GM21381 (cell line): ENCODE measurements at regions not wholly inside any gene's neighbourhood (a gene's known extent, or its start where the extent isn't known, plus 50 kb on each side); places are given as distances from the start of the nearest gene placed in this dataset.
"Not testable (repeated sequence)": the region's sequence is repeated elsewhere in the genome, so short reads cannot be mapped to it uniquely, and the experiment has no call there.

Experiments used
- ATAC-seq: cut with Tn5 transposase; IDR thresholded peaks from one replicate; pipeline ENCODE4 v1.9.1; 2021; ENCODE audit warnings: mild to moderate bottlenecking, moderate library complexity; ENCODE audit not compliant: unreplicated experiment

DNA sequence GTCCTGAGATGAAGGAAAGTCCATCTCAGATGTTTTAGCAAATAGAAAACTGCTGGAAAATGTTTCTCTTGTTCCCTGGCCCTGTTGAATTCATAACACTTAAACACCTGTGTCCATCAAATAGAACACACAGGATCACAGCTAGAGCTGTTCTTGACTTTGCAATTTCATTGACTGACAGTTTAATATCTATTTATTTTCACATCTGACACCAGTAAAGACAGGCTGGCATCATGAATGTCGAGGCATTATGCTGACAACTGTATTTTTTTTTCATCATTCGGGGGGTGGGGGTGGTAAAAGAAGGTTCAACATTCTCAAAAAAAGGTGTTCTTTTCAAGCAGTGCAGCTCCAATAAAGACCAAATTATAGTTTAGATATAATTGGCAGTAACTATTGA, 591.2 kb upstream of the PTBP2 start:
- ATAC-seq, result no peak

DNA sequence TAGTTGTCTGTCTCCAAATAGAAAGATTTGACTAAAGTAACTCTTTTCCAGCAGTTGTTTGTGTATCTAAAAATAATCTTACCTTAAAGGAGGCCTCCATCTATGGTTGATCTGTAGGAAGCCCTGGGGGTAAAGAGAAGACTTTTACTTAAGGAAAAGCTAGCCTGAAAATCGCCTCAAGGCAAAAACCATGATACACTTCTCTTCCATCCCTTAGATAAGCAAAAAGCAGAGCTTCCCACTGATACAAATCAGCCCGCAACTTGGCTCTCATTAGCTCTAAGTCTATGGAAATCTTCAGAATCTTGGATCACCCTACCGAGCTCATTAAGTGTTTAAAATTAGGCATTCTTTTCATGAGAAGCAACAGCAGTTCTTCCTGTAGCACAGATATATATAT, 576.9 kb upstream of the PTBP2 start:
- no peak for ATAC-seq

DNA sequence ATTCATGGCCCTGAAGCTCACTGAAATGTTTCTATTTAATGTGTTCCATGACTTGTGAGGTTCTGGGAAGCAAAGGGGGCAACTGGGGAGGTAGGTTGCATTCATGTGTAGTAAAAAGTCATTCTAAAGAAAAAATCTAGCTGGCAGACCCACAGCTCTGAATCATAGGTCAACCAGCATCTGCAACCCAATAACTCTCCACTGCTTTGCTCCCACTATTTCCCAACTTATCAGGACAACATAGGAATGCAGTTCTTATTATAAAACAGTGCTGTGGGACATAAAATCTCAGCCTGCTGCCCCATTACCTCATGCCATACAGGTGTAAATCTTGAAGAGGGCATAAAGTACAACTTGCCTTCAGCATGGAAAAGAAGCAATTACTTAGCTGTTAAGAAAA, 576.1 kb upstream of the PTBP2 start:
- ATAC-seq, result no peak

DNA sequence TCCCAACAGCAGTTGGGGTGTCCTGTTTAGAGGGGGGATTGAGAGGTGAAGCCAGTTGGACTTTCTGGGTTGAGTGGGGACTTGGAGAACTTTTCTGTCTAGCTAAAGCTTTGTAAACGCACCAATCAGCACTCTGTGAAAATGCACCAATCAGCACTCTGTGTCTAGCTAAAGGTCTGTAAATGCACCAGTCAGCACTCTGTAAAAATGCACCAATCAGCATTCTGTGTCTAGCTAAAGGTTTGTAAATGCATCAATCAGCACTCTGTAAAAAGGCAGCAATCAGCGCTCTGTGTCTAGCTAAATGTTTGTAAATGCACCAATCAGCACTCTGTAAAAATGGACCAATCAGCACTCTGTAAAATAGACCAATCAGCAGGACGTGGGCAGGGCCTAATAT, 568.6 kb upstream of the PTBP2 start:
- ATAC-seq, result not testable (repeated sequence)

DNA sequence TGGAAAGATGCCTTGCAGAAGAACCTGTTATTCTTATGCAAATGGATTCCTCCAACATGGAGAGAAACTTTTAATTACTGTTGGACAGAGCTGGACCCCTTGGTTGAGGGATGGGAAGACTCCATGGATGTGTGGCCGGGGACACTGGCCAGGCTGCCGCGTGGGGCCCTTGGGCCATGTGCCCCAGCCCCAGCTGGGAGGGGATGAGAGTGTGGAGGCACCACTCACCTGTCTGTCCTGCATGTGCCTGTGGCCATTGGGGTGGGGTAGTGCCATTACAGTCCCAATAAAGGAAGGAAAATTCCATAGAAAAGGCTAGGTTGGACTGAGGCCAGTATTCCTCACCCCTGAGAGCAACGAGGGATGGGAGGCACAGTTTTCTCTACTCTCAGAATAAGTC, 564.5 kb upstream of the PTBP2 start:
- no peak for ATAC-seq

DNA sequence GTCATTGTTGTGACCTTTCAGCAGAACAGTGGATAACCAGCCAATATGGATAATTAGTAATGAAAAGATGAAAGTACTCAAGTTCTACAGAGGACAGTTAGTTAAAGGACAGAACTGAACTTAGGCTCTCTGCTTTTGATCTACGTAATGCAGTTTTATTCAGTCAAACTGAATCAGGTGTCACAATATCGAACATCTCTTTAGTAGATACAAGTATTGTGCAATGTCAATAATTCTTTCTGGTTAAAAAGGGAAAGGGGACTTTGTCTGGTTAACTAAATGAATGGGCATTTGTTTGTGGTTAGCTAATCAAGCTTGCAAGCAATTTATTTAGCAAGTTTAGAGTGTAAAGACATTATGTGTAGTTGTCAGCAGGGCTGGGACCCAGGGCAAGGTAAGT, 562.2 kb upstream of the PTBP2 start:
- no peak for ATAC-seq

DNA sequence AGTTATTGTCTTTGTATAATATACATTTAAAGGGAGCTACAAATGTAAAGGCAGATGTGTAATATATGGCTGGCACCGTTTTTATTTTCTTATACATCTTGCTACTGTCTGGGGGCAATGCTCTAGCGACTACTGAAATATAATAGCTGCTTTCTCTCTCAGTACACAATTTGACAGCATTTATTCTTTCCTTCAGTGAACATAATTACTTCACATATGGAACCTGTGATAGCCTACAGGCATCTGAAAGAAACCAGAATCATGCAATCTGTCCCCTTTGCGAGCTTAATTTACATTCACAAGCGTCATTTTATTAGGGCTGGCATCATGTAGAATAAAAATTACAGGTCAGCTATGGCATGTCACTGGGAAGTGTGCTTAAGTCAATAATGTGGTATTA, 557.5 kb upstream of the PTBP2 start:
- no peak for ATAC-seq

GRCh38 chr1:96178053-96178452, 543.5 kb upstream of the PTBP2 start:
- no peak for ATAC-seq

DNA sequence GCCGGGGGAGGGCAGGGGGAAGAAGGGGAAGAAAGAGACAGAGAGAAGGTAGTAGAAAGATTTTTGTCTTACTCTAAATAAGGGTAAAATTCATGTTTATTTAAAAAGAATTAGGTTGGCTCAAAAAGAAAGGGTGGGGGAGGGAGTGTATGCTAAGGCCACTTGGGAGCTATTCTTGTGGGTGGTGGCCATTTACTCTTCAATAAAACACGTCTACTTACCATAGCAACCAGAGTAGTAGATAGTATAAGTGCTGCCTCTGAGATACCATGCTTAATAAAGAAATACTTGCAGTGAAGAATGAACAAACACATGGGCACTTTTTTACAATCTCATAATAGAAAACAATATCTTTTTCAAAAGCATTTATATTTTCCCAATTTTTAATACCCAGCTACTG, 538.1 kb upstream of the PTBP2 start:
- no peak for ATAC-seq

DNA sequence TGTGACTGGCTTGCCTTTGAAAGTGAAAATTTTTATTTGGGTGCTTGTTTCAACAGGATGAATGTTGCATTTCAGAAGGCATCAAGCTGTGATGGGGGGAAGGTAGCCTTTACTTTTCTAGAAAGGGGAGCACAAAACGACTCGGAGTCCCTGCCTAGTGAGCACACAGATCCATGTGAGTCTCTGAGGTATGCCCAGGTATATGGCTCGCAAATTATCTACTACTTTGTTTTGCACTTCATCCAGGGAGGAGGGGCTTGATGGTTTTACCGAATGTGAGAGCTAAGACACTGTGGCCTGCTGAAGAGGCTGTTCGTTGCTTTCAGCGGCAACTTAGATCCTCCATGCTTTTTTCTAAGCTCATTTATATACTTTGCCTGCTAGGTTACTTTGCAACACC, 537.7 kb upstream of the PTBP2 start:
- no peak for ATAC-seq

DNA sequence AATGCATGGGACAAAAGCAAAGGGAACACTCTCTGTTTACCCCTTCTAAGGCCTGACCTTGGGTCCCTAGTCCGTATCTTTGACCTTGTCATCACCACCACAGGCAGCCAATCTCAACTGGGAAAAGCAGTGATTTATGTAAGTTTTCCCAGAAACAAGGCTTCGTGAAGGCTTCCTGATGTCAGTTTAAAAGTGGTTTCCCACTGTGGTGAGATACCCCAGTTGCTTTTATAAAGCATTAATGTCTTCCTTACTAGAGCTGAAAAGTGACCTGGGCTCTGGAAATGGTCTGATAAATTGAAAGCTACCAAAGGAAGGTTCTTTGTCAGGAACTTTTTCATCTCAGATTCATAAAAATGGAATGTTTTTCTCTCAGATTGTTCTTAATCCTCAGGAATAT, 536.4 kb upstream of the PTBP2 start:
- no peak for ATAC-seq

DNA sequence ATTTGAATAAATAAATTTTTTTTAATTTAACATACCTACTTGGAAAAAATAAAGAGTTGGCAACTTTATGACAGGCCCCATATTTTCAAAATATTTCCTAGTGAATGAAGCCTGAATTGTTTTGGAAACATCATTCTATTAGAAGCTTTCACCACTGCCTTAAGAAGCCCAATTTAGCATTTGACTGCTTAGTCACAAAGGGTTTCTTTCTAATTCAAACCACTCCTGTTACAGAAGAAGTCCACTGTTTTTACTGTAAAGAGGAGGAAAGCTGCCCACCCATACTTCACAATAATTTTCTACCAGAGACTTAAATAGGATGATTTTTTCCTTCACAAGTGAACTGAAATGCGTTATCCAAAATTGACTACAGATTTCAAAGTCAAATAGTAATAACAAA, 534.6 kb upstream of the PTBP2 start:
- no peak for ATAC-seq

DNA sequence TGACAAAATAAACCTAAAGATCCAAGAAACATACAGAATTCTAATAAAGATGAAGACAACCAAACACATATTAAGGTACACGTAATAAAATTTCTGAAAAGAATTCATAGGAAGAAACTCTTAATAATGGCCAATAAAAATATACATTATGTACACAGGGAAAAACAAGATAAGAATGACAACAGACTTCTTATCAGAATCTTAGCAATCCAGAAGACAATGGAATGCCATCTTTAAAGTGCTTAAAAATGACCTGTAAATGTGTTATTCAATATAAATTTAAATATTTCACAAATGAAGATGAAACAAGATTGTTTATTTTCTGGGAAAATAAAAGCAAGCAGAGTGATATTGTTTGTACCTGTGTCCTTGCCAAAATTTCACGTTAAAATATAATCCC, 530.4 kb upstream of the PTBP2 start:
- no peak for ATAC-seq

- no peak for ATAC-seq
Measured at GRCh38 chr1:96206451-96206850, 515.1 kb upstream of the PTBP2 start.

DNA sequence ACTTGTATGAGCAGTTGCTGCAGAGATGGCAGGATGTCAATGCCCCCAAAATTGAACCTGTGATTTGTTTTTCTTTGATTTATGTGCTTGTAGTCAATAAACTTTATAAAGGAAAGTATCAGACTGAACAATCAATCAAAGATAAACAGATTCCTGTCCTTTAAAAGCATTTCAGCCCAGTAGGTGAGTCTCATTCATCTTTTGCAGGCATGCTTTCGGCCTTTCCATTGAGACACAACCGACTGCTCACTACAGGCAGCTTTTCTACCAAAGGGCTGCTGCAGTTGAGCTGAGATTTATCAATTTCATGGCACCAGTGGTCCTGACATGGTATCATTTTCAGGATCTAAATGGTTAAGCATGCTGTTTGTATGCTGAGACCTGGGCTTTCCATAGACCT, 513.6 kb upstream of the PTBP2 start:
- ATAC-seq, result no peak

DNA sequence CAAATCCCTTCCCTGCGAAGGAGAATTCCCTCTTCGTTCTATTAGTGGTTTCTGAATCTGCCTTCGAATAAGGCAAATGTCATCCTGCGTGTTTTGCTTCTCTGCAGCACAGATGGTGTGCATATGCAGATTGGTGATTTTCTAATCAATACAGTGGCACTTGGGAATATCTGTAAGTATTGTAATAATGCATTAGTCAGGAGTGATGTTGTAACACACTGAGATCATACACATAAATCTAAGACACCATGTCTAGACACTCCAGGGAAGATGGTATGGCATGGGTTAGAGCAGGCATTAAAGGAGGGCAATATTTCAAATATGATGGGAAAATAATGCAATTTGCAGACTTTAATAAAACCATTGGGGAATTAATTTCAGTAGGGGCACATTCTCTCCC, 513.2 kb upstream of the PTBP2 start:
- ATAC-seq, result no peak

GRCh38 chr1:96210054-96210453, 511.5 kb upstream of the PTBP2 start:
- ATAC-seq, result no peak

GRCh38 chr1:96211202-96211601, 510.4 kb upstream of the PTBP2 start:
- ATAC-seq, result no peak

DNA sequence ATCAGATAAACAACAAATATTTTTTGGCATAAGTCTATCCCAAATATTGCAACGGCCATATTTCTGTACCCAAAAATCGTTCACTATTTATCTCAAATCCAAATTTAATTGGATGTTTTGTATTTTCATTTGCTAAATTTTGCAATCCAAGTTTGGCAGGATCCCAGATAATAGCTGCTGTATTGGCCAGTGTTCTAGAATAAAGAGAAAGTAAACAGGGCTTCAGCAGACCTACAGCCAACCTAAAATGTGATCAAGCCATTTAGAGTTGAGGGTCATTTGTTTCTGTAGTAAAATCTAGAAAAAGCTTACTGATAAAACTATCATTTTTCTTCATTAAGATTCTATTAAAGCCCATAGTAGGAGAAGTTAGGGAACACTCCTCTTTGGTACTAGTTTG, 506.6 kb upstream of the PTBP2 start:
- no peak for ATAC-seq

- ATAC-seq, result no peak
Measured at GRCh38 chr1:96220651-96221050, 500.9 kb upstream of the PTBP2 start.

- no peak for ATAC-seq
Measured at GRCh38 chr1:96222701-96223100, 498.9 kb upstream of the PTBP2 start.

DNA sequence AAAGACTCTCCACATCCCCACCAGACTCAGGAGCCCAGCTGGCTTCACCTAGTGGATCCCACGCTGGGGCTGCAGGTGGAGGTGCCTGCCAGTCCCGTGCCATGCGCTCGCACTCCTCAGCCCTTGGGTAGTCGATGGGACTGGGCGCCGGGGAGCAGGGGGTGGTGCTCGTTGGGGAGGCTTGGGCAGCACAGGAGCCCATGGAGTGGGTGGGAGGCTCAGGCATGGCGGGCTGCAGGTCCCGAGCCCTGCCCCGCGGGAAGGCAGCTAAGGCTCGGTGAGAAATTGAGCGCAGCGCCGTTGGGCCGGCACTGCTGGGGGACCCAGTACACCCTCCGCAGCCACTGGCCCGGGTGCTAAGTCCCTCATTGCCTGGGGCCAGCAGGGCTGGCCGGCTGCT, 497.4 kb upstream of the PTBP2 start:
- ATAC-seq, result not testable (repeated sequence)

GRCh38 chr1:96233422-96233821, 488.2 kb upstream of the PTBP2 start:
- ATAC-seq, result no peak

DNA sequence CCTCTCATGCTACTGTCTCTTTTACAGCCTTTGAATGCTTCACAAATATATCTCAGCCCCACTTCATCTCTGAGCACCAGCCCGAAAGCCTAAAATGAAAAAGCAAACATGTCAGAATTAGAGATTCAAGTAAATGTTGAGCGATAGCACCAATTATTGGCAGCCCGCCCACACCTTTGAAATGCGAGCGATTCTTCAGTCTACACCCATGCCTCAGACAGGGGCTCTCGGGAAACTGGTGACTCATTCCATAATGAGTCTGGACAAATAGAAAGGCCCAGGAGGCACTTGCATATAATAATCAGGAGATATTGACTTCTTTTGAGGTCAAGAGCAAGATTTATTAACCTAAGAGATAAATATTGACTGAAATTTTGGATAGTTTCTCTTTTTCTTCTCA, 487.3 kb upstream of the PTBP2 start:
- ATAC-seq, result no peak
